Sciatic nerve (tissue), 2 donors: ENCODE measurements at regions not wholly inside any gene's neighbourhood (a gene's known extent, or its start where the extent isn't known, plus 50 kb on each side); places are given as distances from the start of the nearest gene placed in this dataset.
"Not testable (repeated sequence)": the region's sequence is repeated elsewhere in the genome, so short reads cannot be mapped to it uniquely, and the experiment has no call there.

Experiments
- ATAC-seq: fragments of 200-7000 bp; cut with Tn5 transposase; one replicate; pipeline ENCODE4 v1.9.1; 2020; ENCODE audit warnings: mild to moderate bottlenecking, moderate library complexity
- DNase-seq: peaks from one replicate; pipeline ENCODE4 v3.0.0-alpha.2; 2020; ENCODE audit warnings: low spot score
- intact Hi-C: fragments of 100-400 bp; cut with DNase I; formaldehyde crosslinking; loops from one replicate; pipeline ENCODE4 v1.14.2; 2022
- donor health status: DM: no; HTN: no; CAD: no.
- donor health status: DM: no; HTN: no; CAD: no.

DNA sequence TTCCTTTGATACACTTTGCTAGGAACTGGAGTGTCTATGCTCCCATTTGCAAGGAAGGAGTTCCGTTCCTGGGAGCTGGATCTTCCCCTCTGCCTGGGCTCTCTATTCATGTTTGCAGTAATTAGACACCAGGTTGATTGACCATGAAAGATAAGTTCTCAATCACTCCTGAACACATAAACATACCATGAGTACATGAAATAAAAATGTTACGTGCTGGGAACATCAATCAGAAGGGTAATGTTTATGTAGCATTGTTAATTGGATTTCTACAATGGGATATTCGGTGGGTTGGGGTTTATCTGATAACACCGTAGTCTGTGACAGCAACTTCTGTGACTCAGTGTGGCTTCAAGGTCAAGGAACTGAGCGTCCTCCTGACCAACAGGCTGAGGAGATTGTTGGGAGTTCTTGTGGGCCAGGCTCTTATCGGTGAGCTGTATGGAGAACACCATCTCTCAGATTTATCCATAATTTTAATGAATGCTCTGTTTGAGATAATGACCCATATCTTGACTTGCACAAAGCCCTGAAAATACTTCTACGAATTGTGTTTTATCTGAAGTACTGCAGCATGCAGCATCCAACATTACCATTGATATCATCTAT, 136.4 kb downstream of the NPIPB5 start:
- intact Hi-C loops = no loop called here
- DNase-seq (no peak), ATAC-seq (no peak)

DNA sequence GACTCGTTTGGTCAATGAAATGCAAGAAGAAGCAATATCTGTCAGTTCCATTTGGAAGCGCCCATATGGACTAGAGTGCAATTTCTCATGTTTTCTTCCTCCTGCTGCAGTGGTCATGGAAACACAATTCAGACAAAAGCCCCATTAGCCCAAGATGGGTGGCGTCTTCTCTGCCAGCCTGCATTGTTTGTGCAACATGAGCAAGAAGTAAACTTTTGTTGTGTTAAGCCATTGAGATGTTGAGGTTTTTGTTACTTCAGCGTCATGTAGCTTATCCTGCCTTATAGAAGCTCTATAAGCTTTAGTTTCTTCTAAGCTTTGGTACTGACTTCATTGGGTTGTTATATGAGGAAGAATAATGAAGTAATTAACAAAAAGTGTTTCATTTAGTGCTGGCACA, 137.4 kb downstream of the NPIPB5 start:
- no peak for DNase-seq
- no peak for ATAC-seq
- intact Hi-C loops = no loop called here

DNA sequence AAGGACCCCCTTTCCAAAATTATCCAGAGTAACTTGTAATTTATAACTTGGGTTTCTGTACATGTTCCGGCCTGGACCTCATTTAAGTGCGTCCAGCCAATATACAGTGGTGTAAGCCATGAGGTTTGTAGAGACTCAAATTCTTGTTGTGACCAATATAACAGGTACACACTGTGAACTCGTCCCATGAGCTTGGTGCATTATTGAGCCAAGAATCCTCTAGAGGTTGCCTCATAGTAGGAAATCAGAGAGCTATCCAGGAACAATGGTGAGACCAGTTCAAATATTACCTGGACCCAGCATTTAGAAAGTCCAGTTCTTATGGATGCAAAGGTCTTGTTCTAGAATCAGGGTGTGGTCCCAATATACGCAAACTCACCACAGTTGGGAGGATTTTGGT, 138.2 kb downstream of the NPIPB5 start:
- intact Hi-C loops = no loop called here
- no peak for DNase-seq
- no peak for ATAC-seq

DNA sequence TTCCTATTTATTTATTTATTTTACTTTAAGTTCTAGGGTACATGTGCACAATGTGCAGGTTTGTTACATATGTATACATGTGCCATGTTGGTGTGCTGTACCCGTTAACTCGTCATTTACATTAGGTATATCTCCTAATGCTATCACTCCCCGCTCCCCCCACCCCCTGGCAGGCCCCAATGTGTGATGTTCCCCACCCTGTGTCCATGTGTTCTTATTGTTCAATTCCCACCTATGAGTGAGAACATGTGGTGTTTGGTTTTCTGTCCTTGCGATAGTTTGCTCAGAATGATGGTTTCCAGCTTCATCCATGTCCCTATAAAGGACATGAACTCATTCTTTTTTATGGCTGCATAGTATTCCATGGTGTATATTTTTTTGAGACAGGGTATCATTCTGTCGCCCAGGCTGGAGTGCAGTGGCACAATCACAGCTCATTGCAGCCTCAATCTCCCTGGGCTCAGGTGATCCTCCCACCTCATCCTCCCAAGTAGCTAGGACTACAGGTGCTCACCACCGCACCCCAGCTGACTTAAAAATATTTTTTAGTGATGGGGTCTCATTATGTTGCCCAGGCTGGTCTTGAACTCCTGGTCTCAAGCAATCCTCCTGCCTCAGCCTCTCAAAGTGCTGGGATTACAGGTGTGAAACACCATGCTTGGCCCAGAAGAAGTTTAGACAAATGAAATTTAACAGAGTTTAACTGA, 140.6 kb downstream of the NPIPB5 start:
- DNase-seq, intact Hi-C loops, ATAC-seq: not testable (repeated sequence)

DNA sequence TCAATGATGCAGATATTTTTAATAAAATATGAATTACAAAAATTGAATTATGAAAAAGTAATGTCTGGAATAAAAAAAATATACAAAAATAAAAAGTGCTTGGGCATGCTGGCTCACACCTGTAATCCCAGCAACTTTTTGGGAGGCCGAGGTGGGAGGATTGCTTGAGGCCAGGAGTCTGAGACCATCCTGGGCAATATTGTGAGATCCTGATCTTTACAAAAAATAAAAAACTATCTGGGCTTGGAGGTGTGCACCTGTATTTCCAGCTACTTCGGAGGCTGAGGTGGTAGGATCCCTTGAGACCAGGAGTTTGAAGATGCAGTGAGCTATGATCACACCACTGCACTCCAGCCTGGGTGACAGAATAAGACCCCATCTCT, 141.8 kb downstream of the NPIPB5 start:
- no peak for ATAC-seq
- no peak for DNase-seq
- intact Hi-C loops = no loop called here

DNA sequence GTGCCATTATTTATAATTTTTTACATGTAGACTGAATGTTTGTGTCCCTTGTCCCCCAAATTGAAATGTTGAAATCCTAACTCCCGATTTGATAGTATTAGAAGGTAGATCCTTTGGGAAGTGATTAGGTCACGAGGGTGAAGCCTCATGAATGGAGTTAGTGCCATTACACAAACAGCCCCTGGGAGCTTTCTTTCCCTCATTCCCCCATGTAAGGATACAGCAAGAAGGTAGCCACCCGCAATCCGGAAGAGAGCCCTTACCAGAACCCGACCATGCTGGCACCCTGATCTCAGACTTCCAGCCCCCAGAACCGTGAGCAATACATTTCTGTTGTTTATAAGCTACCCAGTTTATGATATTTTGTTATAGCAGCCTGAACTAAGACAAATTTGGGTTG, 143.2 kb downstream of the NPIPB5 start:
- no peak for DNase-seq
- intact Hi-C loops = no loop called here
- no peak for ATAC-seq

DNA sequence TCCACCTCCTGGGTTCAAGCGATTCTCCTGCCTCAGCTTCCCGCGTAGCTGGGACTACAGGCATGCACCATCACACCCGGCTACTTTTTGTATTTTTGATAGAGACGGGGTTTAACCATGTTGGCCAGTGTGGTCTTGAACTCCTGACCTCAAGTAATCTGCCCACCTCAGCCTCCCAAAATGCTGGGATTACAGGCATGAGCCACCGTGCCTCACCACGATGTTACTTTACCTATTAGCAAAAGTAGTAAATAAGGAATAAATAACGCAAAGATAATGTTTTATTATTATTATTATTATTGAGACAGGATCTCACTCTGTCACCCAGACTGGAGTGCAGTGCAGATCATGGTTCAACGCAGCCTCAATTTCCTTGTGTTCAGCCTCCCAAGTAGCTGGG, 145.9 kb downstream of the NPIPB5 start:
- DNase-seq, ATAC-seq, intact Hi-C loops: not testable (repeated sequence)

DNA sequence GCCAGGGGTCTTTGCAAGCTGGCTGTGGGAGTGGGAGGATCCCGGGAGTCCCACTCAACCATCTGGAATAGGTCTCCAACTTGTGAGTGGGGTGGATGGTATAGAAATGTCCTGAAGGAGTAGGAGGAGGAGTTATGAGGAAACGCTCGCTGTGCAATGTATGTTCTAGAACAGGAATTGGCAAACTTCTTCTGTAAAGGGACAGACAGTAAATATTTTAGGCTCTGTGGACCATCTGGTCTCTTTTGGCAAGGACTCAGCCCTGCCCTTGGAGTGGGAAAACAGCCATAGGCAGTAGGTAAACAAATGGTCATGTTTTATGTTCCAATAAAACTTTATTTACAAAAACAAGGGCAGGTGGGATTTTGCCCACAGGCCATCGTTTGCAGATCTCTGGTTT, 149.2 kb downstream of the NPIPB5 start:
- no peak for ATAC-seq
- intact Hi-C loops = no loop called here
- no peak for DNase-seq

DNA sequence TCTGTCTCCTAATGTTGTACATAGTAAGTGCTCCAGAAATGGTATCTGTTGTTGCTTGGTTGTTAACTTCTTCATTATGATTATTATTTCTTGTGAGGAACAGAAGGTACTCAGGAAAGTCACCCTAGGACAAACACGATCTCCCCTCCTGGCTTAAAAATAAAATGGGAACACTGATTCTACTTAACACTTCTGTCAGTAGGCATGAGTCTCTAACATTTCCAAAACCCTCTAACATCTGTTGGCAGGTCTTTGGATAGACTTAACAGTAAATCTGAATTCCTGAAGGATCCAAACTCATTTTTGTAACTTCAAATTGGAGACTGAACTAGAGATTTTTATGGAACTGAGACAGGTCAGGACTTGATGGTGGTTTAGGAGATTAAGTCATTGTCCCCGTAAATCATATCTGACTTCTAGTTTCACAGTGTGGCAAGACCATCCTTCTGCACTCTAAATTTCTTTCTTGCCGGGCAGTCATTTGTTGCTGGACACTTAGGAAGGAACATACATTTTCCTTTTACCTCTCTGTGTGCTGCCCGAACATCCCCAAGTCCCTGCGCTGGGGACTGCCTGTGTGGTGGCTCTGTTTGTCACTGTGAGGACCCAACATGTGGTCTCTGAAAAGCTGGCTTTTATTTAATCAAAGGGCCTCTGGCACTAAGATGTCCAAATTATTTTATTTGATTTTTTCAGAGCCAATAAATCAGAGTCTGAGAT, 149.9 kb downstream of the NPIPB5 start:
- DNase-seq = no peak
- intact Hi-C loops = no loop called here
- no peak for ATAC-seq

DNA sequence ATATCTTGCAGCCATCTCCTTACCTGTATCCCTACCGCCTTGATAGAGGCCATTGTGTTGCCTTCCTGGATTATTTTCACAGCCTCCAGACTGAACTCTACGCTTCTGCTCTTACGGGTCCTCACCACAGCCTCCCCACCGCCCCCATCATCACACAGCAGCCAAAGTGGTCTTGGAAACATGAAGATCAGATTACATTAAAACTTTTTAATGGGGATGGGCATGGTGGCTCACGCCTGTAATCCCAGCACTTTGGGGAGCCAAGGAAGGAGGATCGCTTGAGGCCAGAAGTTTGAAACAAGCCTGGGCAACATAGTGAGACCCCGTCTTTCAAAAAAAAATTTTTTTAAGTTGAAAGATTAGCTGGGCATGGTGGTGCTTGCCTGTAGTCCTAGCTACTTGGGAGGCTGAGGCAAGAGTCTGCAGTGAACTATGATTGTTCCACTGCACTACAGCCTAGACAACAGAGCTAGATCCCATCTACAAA, 150.5 kb downstream of the NPIPB5 start:
- intact Hi-C loops = no loop called here
- no peak for DNase-seq
- no peak for ATAC-seq

DNA sequence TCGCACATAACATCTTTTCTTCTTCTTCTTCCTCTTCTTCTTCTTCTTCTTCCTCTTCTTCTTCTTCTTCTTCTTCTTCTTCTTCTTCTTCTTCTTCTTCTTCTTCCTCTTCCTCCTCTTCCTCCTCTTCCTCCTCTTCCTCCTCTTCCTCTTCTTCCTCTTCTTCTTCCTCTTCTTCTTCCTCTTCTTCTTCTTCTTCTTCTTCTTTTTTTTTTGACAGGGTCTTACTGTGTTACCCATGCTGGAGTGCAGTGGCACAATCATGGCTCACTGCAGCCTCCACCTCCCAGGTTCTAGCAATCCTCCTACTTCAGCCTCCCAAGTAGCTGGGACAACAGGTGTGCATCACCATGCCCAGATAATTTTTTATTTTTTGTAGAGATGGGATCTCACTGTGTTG, 151.0 kb upstream of the HS3ST2 start:
- intact Hi-C loops, DNase-seq, ATAC-seq: not testable (repeated sequence)

DNA sequence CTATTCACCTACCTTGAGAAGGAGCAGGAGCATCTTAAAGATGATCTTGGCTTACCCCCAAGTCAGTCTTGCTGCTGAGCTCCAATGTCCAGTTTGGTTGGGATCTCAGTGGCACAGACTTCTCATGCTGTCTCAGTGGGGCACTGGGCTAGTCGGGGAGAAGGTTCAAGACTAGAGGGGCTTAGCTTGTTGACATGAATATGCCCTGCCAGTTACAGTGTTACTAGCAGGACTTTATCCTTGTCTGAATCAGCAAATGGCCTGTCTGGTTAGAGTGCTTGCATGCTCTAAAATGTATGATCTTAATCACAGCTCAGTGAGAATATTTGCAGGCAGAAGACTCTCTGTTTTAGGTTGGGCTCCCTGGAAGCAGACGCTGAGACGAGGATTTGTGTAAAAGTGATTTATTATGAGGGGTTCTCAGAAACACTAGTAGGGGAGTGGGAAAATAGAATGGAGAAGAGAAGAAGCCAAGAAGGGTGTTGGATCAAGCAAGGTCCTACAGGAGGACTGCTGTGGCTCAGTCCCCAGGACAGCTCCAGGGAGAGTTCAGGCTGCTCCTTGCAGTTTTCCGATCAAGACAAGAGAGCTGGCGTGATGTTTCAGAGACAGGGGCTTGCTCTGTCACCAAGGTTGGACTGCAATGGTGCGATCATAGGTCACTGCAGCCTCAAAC, 150.4 kb upstream of the HS3ST2 start:
- intact Hi-C loops = no loop called here
- ATAC-seq = no peak

DNA sequence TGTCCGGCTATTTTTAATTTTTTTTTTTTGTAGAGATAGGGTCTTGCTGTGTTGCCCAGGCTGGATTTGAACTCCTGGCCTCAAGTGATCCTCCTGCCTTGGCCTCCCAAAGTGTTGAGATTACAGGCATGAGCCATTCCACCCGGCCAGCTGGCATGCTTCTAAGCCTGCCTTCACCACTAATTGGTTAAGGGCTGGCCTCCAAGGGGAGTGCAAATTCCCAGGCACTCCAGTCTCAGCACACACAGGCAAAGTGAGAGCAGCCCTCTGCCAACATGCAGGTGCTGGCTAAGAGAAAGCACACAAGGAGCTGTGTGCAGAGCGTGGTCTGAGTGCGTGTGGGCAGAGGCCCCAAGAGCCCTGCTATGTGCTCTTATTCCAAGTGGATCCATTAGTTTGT, 149.8 kb upstream of the HS3ST2 start:
- intact Hi-C loops = no loop called here
- ATAC-seq (no peak), DNase-seq (no peak)

More for the DNA sequence above, 150.4 kb upstream of the HS3ST2 start:
- DNase-seq = no peak

DNA sequence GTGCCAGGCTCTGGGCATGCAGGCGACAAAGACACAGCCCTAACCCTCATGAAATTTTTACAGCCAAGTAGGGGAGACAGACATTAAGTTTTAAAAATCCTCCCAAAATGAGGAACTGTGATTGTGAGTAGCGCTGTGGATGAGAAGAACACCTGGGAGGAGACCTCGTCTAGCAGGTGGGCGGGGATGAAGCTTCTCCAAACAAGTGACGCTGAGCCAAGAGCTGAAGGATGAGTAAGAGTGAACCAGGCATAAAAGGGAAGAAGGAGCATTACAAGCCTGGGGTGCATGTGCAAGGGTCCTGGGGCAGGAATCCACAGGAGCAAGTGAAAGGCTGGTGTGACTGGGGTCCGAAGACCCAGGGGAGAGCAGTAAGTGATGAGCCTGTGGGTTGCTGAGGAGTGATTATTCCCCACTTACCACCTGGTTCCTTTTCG, 149.4 kb upstream of the HS3ST2 start:
- ATAC-seq = no peak
- DNase-seq = no peak
- intact Hi-C loops = no loop called here

DNA sequence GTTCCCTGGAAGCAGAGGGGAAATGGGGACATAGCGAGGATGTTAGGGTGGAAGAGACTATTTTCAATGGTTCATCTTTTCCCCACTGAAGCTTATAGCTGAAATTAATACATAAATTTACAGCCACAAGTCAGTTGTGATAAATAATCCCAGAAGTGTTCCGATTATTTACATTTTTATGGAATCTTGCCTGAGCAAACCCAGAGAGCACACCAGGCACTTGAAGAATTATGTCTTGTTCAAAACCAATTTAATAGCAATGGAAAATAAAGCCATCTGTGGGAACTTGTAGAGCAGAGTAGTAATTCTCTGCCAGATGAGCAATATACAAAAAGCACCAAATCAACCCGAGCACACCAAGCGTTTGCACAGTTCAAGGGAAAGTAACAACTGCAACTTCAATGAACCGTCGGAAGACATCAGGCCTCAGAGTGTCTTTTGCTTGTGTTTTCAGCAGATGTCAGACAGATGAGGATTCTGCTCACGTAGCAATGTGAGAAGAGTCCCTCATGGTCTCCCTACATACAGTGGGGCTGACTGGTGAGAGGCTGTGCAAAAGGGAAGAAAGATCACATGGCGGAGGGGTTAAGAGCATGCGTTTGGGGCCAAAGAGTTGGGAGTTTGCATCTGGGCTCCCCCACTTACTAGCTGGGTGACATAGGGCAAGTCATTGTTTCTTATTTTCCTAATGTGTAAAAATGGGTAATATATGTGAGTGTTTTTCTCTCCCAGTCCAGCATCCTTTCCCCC, 148.7 kb upstream of the HS3ST2 start:
- no peak for ATAC-seq
- intact Hi-C loops = no loop called here
- DNase-seq = no peak

DNA sequence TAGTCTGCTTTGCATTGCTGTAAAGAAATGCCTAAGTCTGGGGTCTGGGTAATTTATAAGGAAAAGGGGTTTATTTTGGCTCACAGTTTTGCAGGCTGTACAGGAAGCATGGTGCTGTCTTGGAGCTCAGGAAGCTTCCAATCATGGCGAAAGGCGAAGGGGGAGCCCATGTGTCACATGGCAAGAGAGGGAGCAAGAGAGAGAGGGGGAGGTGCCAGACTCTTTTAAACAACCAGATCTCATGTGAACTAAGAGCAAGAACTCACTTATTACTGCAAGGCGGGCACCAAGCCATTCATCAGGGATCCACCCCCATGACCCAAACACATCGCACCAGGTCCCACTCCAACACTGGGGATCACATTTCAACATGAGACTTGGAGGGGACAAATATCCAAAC, 148.2 kb upstream of the HS3ST2 start:
- DNase-seq (no peak), ATAC-seq (no peak)
- intact Hi-C loops = no loop called here

DNA sequence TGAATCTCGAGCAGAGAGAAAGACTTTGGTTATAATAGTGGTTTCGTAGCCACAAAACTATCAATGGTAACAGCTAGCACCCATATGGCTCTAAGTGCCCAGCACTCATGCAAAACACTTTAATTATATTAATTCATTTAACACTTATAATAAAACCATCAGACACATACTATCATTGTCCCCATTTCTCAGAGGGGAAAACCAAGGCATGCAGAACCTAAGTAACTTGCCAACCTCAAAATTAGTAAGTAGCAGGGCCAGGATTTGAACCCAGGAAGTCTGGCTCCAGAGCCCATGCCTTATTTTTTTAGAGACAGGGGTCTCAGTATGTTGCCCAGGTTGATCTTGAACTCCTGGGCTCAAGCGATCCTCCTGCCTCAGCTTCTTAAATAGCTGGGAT, 145.6 kb upstream of the HS3ST2 start:
- intact Hi-C loops = no loop called here
- ATAC-seq (no peak), DNase-seq (no peak)

DNA sequence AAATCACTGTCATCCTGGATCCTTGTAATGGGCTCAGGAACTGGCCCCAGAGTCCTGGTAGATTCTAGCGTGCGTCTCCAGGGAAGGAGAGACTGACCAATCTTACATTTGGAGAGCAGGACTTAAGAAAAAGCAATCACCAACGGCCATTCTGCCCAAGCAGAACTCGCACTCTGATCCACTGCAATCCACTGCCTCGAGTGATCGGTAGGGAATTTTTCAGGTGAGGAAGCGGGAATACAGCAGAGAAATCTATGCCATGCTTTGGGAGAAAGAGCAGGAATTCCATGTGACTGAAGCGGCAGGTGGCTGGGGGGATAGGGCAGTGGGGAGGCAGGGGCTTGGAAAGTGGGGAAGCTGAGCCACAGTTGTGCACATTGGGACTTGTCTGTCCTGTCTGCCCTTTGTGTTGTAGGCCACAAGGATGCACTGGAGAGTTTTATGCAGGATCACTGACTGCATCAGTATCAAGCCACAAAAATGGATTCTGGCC, 143.9 kb upstream of the HS3ST2 start:
- DNase-seq (no peak), ATAC-seq (no peak)
- intact Hi-C loops = no loop called here

DNA sequence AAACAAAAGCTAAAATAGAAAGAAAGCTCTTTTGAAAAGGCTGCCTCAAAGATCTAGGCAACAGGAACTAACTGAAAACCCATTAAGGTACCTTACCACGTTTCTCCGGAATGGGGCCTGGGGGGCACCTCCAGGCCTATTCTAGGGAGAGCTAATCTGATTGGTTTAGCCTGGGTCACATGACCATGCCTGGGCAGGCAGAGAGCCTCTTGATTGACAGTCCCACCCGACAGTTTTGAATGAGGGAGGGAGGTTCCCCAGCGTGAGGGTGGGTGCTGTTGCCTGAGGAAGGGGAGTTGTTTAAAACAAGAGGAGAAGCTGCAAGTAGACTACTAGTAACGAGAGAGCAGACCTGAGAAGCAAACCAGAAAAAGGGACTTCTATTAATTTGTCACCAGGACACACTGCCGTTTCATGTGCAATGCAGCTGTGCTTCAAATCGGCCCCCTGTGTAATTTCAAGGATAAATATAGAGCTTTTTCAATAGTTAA, 143.4 kb upstream of the HS3ST2 start:
- no peak for DNase-seq
- no peak for ATAC-seq
- intact Hi-C loops = no loop called here
